ENCODE measurements at regions not wholly inside any gene's neighbourhood (a gene's known extent, or its start where the extent isn't known, plus 50 kb on each side); places are given as distances from the start of the nearest gene placed in this dataset.

DNA sequence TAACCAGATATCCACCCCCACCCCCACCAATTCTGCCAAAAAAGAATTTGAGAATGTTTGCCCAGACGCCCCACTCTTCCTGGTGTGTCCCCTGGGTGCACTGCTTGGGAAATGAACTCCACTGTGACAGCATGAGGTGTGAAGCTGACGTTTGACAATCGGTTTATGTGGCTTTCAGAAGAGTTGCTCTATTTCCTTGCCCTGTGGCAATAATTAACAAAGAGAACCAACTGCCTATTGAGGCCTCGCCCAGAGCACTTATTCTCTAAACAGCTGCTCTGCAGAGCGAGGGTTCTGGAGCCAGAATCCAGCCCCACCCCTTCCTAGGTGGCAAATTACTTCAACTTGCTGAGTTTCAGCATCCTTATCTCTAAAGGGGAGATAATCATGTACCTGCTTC lies 115.8 kb upstream of the SIX3 start:
- DNase-seq (ENCODE audit: low read depth) = no peak

DNA sequence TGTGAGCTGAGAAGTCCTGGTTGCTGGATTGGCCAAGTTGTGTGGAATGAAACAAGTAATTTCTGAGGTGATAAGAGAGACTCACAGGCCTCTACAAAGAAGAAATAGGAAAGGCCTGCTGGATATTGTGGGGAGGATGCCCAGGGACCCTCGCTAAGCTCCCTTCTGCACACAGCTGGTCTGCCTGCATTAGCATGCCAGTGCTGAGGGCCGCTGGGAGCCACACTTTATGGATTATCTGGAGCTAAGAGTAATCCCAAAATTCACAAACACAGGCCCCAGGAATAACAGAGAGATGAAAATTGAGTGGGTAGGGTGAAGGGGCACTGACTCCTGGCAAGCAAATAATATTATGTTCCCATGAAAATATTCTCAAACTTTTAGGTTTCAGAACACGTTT lies 114.9 kb upstream of the SIX3 start:
- no peak for DNase-seq (ENCODE audit: low read depth)

DNA sequence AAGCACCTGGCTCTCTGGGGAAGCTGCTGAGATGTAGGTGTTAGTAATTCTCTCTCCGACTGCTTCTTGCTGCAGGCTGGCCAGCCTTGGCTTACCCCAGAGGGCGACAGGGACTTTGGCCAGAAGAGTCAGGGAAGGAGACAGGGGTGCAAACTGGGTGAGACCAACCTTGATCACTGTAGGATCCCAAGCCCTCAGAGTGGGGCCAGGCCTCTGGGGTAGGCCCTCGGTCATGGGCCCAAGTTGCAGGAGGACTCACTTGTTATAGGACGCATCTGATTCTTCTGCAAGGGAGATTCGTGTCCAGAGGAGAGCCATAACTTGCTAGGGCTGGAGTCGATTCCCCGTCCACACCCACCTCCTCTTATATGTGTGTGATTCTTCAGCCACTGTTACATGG lies 111.7 kb upstream of the SIX3 start:
- DNase-seq (ENCODE audit: low read depth) = no peak

DNA sequence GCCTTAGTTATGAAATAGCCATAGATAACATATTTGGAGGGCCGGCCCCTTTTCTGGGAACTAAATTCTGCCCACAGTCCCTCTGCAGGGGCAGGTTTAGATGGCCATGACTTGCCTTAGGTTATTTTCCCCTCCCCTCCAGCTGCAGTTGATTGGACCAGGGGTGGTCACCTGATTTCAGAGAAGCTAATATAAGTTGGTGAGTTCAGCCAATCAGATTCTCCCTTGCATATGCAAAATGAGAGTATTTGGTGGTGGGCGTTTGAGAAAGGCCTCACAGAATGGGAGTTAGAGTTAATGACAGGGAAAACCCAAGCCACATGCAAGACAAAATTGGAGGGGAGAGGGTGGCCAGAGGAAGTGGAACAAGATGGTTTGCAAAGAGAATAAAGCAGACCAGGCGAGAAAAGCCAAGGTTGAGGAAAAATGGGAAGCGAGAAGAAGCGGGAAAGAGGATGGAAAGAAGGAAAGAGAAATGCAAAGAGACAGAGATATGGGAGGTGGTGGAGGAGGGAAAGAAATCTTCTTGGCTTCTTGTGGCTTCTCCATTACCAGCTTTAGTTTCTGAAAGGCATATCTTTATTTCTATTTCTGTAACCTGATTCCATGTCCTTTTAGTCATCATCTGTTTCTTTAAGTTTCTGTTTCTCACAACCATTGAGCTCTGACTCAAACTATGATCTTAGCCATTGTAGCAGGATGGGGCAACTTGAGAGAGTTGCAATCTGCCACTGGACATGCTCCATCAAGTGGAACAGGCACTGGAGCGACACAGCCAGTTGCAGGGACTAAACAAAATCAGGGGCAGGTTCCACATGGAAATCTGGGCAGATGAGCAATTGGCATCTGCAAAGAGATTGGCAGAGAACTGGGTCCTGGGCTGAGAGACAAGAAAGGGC lies 108.1 kb upstream of the SIX3 start:
- peak; percentile 27 for DNase-seq (ENCODE audit: low read depth)

DNA sequence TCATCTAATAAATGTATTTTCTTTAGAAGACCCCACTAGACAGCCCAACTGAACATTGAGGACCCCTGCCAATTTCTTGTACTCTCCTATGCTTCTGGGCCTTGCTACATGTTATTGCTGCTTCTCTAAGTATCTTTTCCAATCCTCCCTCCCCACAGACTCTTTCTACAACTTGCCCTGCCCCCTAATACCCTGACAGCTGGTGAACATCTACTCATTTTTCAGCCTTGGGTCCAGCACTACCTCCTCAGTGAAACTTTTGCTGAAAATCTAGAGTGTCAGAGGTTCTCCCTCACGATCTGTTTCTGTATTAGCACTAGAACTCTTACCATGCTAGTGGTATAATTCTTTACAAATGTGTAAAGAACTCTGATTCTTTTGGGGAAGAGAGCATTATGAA lies 106.8 kb upstream of the SIX3 start:
- DNase-seq (ENCODE audit: low read depth) = no peak

DNA sequence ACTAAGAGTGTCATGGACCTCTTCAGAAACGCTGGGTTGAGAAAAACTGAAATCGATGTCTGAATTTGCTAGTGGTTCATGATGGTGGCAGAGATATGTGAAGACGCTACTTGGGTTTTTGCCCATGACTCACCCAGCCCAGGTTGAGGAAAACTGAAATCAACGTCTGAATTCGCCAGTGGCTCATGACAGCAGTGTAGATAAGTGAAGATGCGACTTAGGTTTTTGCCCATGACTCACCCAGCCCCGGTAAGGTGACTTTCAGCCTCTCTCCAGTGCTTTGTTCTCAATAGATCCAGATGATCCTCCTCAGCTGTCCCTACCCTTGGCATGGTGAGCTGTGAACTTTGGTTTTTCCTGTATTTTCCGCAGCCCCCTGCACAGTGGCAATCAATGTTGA lies 105.3 kb upstream of the SIX3 start:
- DNase-seq (ENCODE audit: low read depth) = no peak

DNA sequence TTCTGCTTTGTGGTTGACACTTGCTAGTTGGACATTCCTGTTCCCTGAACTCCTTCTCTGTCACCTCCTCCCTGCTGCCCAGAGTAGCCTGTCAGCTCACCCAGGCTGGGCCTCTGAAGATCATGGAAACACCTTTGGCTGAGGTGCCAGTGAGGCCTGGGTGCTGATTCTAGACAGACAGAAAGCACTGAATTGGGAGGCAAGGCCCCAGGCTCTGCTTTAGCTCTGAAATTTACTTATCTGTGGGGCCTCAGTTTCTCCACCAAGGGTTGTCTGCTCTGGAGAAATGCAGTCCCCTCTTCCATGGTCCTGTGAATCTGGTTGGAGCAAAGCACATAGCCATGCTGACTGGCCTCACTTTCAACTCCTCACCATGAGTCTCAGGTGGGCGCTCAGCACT lies 104.6 kb upstream of the SIX3 start:
- no peak for DNase-seq (ENCODE audit: low read depth)

DNA sequence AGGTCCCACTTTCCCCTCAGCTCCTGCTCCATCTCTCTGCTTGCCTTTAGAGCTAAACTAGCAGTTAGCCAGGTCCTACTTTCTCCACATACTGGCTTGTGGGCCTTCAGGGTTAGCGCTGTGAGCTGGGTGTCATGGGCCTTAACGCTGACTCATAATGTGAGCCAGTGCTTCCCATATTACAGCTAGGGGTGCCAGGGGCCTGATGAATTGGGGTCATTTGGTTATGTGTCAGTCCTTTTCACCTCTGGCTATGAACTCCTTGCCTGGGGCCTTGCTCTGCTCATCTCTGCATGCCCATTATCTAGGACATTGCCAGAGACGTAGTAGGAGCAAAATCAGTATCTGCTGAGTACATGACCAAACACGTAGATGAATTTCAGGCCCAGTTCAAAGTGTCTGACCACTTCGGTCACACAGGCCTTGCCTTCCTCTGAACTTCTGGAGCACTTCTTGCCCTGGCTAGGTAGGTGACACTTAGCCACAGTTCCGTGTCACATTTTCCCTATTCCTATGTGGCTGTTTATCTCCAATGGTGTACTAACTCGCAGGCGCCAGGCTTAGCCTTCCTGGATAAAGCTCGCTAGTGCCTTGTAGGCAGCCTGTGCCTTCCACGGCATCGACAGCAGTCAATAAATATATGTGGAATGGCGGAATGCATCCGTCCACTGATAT lies 103.2 kb upstream of the SIX3 start:
- no peak for DNase-seq (ENCODE audit: low read depth)

DNA sequence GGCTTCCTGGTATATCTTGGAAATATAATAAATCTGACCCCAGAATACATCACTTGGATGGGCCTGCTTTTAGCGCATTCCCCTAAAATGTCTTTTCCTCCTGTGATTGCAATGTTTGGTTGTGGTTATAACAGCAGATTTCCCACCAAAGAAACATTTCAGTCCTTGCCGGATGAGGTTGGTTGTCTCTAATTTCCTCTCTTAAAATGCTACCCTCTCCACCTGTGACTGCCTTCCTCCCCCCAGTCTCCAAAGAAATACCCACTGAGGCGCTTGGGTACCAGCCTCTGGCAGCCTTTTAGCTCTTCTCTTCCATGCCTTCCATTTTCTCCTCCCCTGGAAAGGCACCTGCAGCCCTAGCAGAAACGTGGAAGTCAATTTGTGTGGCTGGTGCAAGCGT lies 102.1 kb upstream of the SIX3 start:
- no peak for DNase-seq (ENCODE audit: low read depth)

DNA sequence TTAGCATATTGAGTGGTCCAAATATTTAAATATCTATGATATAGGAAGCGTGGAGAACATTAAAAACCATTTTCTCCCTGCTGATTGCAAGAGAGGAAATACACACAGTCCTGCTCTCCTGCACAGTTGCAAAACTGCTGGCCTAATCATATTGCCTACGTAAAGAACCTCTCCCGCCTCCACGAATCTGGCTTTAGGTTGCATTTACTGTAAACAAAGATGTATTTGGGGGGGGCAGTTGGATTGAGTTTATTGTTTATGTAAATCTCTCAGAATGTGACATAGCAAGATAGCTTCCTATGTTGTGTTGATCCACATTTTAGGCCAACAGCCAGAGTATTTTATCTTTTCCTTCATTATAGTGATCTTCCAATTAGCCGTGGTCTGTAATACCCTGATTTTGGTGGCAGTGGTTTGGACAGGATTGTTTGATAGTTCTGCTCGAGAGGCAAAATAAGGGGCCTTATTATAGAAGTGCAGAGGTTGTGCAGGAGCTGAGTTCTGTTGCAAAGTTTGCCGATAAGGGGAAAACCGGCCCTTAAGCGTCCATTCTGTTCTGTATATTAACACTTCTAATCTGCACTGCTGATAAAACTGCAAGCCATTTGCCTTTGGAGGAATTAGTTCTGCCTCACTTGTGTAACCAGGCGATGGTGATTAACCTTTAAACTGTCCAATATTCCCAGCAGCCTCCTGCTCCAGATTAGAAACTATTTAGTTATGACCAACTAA lies 101.6 kb upstream of the SIX3 start:
- DNase-seq (ENCODE audit: low read depth) = no peak

DNA sequence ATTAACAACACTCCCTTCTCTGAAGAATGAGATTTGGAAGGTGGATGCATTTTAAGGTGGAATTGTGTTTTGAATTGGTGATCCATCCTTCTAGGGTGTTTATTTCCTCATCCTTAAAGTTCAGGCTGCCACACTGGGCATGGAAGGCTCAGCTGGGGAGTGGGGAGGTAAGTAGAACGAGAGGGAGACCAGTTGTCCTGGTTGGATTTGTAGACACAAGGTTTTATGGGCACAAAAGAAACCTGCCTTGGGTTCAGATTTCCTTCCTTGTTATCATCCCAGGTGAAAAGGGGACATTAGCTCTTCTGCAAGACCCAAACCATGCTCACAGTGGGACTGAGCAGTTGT lies 101.0 kb upstream of the SIX3 start:
- no peak for DNase-seq (ENCODE audit: low read depth)

DNA sequence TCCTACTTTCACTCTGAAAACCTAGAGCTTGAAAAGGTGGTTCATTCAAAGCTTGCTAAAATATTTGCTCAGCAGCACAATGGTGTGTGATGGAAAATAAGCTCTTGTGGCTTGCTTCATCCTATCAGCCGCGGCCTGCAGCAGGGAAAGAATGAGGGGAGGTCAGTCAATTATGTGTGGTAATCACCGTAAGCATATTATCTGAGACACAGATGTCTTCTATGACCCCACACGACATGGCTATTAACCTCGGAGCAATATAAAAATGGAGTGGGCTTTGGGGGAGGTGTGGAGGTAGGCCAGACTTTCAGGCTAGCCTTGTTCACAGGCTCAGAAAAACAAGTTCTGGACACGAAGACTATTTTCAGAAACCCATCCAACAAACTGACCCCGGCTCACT lies 98.4 kb upstream of the SIX3 start:
- DNase-seq (ENCODE audit: low read depth) = no peak

DNA sequence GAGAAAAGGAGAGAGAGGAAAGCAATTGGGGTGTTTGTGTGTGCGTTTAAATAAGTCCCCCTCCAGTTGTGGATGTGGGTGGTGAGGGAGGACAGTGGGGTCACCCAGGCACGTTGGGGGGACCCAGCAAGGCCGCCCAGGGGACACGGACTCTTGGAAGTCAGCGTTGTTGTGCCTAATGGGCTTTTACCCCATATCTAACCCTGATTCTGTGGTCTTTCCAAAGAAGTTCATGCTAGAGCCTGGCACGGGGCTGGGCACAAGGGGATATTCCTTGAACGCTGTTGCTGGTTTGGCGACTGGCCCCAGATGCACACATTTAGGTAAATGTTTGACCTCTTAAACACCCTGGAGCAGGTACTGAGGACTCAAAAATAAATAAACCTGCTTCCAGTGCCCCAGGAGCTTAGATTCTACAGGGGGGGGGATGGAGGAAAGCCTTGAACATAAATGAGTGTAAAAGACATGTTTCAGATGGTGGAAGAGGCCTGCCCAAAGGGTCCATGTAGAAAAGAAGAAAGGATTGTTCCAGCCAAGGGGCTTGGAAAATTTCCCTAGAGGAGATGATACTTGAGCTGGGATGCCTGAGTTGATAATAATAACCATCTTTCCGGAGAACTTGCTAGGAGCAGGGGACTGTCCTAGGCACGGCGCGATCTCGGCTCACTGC lies 97.7 kb upstream of the SIX3 start:
- no peak for DNase-seq (ENCODE audit: low read depth)

DNA sequence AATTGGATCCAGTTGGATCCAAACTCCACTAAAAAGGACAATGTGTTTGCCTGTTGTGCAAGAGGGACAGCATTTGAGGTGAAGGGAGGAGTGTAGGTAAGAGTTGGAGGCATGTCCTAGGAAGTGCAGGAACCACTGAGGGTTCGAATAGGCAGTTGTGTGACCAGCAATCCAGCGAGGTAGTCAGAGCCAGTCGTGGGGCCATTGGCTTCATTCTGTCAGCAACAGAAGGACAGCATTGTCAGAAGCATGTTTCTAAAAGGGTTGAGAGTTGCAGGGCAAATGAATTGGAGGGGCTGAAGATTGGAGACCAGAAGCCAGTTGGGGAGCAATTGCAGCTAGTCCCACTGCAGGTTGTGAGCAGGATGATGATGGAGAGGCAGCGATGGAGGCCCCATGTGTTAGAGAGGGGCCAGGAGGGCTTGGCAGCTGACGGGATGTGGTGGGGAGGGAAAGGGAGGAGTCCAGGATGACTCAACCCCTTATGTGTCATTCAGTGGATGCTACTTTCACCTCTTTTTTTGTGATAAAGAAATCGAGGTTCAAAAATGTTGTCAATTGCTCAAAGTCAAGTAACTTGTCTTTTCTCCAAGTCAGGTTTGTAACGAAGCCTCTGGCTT lies 96.7 kb upstream of the SIX3 start:
- peak; percentile 39 for DNase-seq (ENCODE audit: low read depth)

DNA sequence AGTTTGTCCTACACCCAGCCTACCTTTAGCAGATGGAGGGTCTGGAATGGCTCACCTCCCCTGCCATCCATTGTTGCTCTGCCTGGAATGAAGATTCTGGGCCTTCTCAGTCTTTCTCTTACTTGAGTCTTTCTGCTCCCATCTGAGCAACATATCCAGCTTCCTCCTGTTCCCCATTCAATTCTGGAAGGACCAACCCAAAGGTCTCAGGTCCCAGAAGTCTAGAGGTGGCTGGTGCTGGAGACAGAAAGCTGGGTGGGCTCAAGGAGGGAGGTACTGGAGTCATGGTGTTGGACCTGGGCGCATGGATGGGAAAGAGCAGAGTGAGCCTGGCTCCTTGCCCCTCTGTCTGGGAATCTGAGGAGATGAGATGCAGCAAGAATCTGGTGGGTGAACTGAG lies 93.5 kb upstream of the SIX3 start:
- DNase-seq (ENCODE audit: low read depth) = no peak

DNA sequence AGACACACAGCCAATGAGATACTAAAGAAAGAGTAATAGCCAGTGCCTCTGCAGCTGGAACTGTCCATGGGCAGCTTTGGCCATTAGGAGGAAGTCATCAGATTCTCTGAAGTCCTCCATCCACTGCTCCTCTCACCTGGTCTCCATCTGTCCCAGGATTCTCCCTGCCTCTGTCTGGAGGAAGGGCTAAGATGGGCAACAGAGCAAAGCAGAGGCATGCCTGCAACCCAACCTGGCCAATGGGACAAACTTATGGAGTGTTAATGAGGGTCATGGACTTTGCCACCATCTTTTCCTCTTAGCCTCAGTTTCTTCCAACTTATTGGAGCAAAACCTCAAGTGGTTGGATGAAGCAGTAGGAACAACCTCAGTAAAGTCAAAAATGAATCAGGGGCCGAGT lies 91.5 kb upstream of the SIX3 start:
- DNase-seq (ENCODE audit: low read depth) = no peak

DNA sequence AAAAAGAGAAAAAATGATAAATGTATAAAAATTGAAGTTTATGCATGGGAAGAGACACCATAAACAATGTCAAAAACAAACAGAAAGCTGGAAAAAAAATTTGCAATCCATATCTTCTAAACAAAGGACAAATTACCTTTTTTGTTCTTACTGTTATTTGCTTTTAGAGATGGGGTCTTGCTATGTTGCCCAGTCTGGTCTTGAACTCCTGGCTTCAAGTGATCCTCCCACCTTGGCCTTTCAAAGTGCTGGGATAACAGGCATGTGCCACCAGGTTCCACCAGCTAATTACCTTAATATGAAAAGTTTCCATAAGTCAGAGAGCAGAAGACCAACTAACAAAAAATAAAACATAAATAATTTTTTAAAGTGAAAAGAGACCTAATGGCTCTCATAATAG lies 90.0 kb upstream of the SIX3 start:
- DNase-seq (ENCODE audit: low read depth) = no peak

DNA sequence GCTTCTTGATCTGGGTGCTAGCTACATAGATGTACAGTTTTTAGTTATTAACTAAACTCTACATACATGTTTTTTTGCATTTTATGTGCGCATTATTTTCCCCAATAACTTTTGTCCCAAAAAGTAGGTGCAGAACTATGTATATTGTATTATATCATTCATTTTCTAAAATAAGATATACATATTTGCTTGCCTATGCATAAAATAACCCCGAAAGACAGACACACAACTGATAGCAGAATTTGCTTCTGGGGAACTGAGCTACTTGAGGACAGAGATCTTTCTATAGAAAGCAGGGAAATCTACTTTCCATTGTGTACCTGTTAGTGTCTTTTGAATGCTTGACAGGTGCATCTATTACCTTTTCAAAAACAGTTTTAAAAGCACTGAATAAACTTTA lies 88.9 kb upstream of the SIX3 start:
- DNase-seq (ENCODE audit: low read depth) = no peak

DNA sequence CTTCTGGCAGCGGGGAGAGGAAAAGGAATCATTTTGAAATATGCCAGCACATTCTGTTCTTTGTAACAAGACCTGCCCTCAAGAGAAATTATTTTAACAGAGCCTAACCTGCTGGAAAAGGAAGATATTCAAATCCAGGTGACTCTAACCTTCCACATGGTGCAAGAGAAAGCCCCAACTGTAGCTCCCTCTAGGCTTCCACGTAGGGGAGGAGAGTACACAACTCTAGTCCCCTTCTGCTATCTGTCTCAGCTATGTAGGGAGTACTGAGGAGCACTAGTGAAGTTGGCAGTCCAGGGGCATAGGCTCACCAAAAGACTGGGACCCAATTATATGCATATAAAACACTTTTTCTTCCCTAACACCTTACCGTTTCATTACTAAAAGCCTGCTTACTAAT lies 82.2 kb upstream of the SIX3 start:
- DNase-seq (ENCODE audit: low read depth) = no peak

DNA sequence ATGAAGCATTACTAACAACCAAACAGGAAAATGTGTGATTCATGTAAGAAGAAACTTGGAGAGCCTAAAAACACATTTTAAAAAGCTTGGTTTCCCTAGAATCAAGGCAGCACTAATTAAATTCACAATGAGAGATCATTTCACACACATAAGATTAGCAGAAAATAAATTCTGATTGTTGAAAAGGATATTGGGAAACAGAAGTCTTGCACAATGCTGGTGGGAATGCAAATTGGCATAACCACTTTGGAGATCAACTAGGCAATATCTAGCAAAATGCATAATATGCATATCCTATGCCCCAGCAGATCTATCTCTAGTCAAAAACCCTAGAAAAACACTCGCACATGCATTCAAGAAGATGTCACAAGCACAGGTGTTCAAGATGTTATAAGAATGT lies 75.3 kb upstream of the SIX3 start:
- no peak for DNase-seq (ENCODE audit: low read depth)

DNA sequence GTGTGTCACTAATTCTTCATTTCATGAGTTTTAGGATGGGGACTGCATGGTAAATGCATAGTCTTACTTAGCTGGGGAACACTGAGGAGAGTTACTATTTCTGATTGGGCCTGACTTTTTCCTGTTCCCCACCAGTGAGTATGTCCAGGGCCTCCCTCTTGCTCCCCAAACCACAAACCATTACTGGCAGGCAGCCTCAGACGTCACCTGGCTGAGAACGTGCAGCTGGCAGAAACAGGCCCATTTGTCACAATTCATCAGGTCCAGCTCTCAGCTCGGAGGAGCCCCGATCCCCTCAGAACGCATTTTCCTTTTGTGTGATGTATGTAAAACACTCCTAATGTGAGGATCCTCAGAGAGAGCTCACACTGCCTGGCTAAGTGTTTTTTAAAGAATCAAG lies 71.7 kb upstream of the SIX3 start:
- no peak for DNase-seq (ENCODE audit: low read depth)

DNA sequence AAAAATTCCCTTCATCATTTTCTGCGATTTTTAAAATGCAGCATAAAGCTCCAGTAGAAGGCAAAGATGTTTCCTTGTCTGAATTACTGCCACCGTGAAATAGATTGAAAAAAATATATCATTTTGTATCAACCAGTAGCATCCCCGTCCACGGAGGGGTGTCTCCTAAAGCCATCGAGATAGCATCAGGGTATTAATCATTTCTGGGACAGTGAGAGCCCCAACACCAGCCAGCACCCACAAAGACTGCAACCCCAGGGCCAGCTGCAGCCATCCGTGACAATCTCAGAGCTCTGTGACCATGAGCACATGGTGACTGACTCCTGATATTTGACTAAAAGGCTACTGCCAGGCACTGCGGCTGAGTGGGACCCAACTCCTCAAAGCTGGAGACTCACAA lies 64.1 kb upstream of the SIX3 start:
- no peak for DNase-seq (ENCODE audit: low read depth)
